Thyroid gland (tissue), 4 donors: ENCODE measurements at regions not wholly inside any gene's neighbourhood (a gene's known extent, or its start where the extent isn't known, plus 50 kb on each side); places are given as distances from the start of the nearest gene placed in this dataset.

Experiments used
- POLR2A ChIP-seq, 2 donors: fragments of 450-650 bp; IDR thresholded peaks; one replicate each; pipeline ENCODE4 v1.6.1; 2017; ENCODE audit warnings: antibody characterized with exemption in 2 of 2, mild to moderate bottlenecking in 2 of 2, moderate library complexity in 1 of 2
- TF ChIP-seq, protein P1 (sequence below), 6 experiments: fragments of 200-600 bp in 3 of 6; fragments of 450-650 bp in 3 of 6; sonication (generic) in 3 of 6; IDR thresholded peaks; one replicate each; pipeline ENCODE4 v1.5.1; 2016 to 2019; ENCODE audit warnings: antibody characterized with exemption in 6 of 6, mild to moderate bottlenecking in 2 of 6, inconsistent platforms in 1 of 6, moderate library complexity in 1 of 6

DNA sequence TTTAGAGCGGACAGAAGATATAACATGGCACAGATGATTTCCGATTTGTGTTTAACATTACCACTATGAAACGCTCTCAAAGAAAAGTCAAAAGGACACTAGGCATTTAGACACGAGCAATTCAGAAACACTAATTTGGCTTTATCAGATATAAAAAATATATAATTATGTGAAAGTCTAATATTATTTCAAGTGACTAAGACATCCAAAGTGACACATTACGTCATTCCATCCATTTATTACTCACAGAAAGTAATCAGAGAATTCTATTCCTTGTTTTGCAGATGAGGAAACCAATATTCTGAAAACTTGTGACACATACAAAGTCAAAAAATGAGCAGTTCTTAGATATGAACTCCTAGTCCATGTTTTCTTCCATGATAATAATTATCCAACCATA is 250.8 kb upstream of the USP15 start:
- TF ChIP-seq POLR2A (IDR thresholded peaks at IDR 0.05): no peak
- TF ChIP-seq, protein P1, sequence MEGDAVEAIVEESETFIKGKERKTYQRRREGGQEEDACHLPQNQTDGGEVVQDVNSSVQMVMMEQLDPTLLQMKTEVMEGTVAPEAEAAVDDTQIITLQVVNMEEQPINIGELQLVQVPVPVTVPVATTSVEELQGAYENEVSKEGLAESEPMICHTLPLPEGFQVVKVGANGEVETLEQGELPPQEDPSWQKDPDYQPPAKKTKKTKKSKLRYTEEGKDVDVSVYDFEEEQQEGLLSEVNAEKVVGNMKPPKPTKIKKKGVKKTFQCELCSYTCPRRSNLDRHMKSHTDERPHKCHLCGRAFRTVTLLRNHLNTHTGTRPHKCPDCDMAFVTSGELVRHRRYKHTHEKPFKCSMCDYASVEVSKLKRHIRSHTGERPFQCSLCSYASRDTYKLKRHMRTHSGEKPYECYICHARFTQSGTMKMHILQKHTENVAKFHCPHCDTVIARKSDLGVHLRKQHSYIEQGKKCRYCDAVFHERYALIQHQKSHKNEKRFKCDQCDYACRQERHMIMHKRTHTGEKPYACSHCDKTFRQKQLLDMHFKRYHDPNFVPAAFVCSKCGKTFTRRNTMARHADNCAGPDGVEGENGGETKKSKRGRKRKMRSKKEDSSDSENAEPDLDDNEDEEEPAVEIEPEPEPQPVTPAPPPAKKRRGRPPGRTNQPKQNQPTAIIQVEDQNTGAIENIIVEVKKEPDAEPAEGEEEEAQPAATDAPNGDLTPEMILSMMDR (IDR thresholded peaks at IDR 0.05): no peak
